ENCODE measurements at regions not wholly inside any gene's neighbourhood (a gene's known extent, or its start where the extent isn't known, plus 50 kb on each side); places are given as distances from the start of the nearest gene placed in this dataset.
A peak's percentile ranks its signal among the peaks of the same experiment; 100 is the strongest.

- no peak for DNase-seq (ENCODE audit: low read depth, low spot score)
Measured at GRCh38 chr13:105984236-105984635, 551.2 kb downstream of the EFNB2 start.

- DNase-seq (ENCODE audit: low read depth, low spot score): peak; percentile 71
Measured at GRCh38 chr13:105982219-105982930, 553.1 kb downstream of the EFNB2 start.

- DNase-seq (ENCODE audit: low read depth, low spot score): peak; percentile 59
Measured at GRCh38 chr13:105979131-105980011, 556.1 kb downstream of the EFNB2 start.

- DNase-seq (ENCODE audit: low read depth, low spot score): no peak
Measured at GRCh38 chr13:105974380-105974779, 561.1 kb downstream of the EFNB2 start.

- DNase-seq (ENCODE audit: low read depth, low spot score): no peak
Measured at GRCh38 chr13:105972811-105973590, 562.5 kb downstream of the EFNB2 start.

- DNase-seq (ENCODE audit: low read depth, low spot score): no peak
Measured at GRCh38 chr13:105972306-105972721, 563.1 kb downstream of the EFNB2 start.

GRCh38 chr13:105971738-105972137 lies 563.7 kb downstream of the EFNB2 start:
- no peak for DNase-seq (ENCODE audit: low read depth, low spot score)

- peak; percentile 61 for DNase-seq (ENCODE audit: low read depth, low spot score)
Measured at GRCh38 chr13:105971312-105971711, 564.1 kb downstream of the EFNB2 start.

- DNase-seq (ENCODE audit: low read depth, low spot score): peak; percentile 21
Measured at GRCh38 chr13:105969761-105970160, 565.7 kb downstream of the EFNB2 start.

- DNase-seq (ENCODE audit: low read depth, low spot score): no peak
Measured at GRCh38 chr13:105965910-105966309, 569.6 kb downstream of the EFNB2 start.

- DNase-seq (ENCODE audit: low read depth, low spot score): no peak
Measured at GRCh38 chr13:105962080-105962479, 573.4 kb downstream of the EFNB2 start.

GRCh38 chr13:105961438-105961837 lies 574.0 kb downstream of the EFNB2 start:
- DNase-seq (ENCODE audit: low read depth, low spot score): no peak

- no peak for DNase-seq (ENCODE audit: low read depth, low spot score)
Measured at GRCh38 chr13:105960326-105960725, 575.1 kb downstream of the EFNB2 start.

GRCh38 chr13:105959876-105960275 lies 575.6 kb downstream of the EFNB2 start:
- DNase-seq (ENCODE audit: low read depth, low spot score): no peak

GRCh38 chr13:105957769-105958438 lies 577.6 kb downstream of the EFNB2 start:
- DNase-seq (ENCODE audit: low read depth, low spot score): no peak

GRCh38 chr13:105956921-105957320 lies 578.5 kb downstream of the EFNB2 start:
- no peak for DNase-seq (ENCODE audit: low read depth, low spot score)

GRCh38 chr13:105952973-105953290 lies 582.5 kb downstream of the EFNB2 start:
- no peak for DNase-seq (ENCODE audit: low read depth, low spot score)

- DNase-seq (ENCODE audit: low read depth, low spot score): no peak
Measured at GRCh38 chr13:105952233-105952972, 583.1 kb downstream of the EFNB2 start.

- DNase-seq (ENCODE audit: low read depth, low spot score): no peak
Measured at GRCh38 chr13:105948143-105948542, 587.3 kb downstream of the EFNB2 start.

GRCh38 chr13:105940882-105941281 lies 594.6 kb downstream of the EFNB2 start:
- no peak for DNase-seq (ENCODE audit: low read depth, low spot score)

GRCh38 chr13:105937451-105937850 lies 598.0 kb downstream of the EFNB2 start:
- peak; percentile 93 for DNase-seq (ENCODE audit: low read depth, low spot score)

All from ELF-1 (cell line).